NCI-H526 (cell line): ENCODE measurements at regions not wholly inside any gene's neighbourhood (a gene's known extent, or its start where the extent isn't known, plus 50 kb on each side); places are given as distances from the start of the nearest gene placed in this dataset.
A peak's percentile ranks its signal among the peaks of the same experiment; 100 is the strongest.

Experiments
- DNase-seq, 2 experiments: peaks; one replicate each; lab custom pipeline; 2025; lab: John Stamatoyannopoulos, UW

DNA sequence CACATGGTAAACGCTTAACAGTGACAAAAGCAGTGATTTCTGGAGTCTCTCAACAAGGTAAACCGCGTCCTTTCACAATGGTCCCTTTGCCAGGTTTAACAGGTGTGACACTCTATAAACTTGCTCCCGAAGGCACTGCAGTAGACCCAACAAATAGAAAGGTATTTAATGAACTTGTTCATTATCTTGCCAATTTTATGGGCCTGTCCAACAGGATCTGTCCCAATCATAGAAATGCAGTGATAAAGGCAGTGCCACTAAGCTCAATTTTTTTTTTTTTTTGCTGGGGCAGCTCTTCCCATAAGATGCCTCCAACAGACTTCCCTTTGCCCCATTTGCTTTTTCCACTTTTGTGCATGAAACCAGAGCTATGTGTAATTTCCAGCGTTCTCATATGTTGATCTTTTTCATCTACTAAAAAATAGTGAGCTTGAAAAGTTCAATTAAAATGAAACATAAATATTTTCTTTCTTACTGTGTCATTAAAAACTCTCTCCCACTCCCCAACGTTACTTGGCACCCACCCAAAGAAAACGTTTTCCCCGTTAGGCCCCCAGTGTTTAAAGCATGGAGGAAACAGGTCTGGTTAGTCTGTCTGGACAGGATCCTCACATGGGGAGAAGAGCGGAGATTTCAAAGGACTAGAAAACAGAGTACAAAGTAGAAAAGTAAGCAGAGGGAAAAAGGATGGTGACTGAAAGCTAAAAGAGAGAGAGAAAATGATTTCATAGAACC is 80.9 kb upstream of the SPATA31D4 start:
- DNase-seq, result no peak

GRCh38 chr9:81848472-81848871 is 79.8 kb upstream of the SPATA31D4 start:
- DNase-seq, result peak in 1 of 2 experiments; percentile 39

- DNase-seq, result no peak
Measured at GRCh38 chr9:81849631-81850259, 78.5 kb upstream of the SPATA31D4 start.

DNA sequence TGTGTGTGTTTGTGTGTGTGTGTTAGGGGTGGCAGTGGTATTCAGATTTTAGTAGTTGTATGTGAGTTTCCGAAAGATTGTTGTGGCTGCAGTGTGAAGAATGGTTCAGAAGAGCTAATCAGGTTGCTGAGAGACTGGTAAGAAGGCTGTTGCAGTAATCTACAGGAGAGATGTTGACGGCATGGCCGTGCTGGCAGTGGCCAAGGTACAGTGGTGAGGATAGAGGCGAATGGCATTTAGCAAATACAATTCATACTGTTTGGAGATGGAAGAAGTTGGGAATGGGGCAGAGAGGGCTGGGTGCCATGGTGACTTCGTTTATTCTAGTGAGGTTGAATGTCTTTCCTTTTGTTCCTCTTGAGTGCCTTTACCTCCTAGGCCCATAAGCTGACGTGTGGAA is 77.5 kb upstream of the SPATA31D4 start:
- no peak for DNase-seq

- no peak for DNase-seq
Measured at GRCh38 chr9:81851340-81851739, 76.9 kb upstream of the SPATA31D4 start.

GRCh38 chr9:81852820-81853219 is 75.4 kb upstream of the SPATA31D4 start:
- no peak for DNase-seq

GRCh38 chr9:81855538-81855937 is 72.7 kb upstream of the SPATA31D4 start:
- DNase-seq, result no peak

DNA sequence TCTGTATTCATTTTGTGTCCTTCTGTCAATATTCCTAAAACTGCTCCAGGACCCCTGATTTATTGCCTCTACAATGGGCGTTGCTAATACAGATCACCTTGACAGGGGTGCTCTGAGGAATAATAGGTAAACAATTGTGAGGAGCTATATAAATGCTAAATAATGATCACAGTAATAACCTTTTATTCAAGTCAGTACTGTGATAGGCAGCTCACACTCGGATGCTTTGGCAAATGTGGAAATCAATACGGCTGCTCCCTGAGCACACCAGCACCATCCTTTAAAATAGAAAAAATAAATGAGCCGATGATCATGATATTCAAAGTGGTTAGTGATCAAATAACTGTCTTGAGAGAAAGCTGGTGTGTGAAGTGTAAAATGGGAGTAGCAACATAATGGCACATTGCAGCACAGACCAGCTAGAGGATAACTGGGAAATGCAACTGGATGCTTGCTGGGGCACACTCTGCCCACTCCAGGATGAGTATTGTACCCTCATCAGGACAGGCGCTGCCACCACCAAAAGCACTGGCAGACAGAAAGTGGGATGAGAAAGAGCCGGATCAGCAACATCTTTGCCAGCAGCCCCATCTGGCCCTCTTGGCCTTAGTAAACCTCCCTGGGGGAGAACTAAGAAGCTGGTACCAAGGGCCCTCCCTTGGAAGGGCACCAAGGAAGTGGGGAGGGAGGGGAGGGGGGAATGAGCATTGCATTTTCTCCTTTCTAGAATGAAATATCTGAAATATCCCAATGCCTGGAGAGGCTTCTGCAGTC is 69.4 kb upstream of the SPATA31D4 start:
- DNase-seq, result no peak

GRCh38 chr9:81860581-81860980 is 67.6 kb upstream of the SPATA31D4 start:
- no peak for DNase-seq

DNA sequence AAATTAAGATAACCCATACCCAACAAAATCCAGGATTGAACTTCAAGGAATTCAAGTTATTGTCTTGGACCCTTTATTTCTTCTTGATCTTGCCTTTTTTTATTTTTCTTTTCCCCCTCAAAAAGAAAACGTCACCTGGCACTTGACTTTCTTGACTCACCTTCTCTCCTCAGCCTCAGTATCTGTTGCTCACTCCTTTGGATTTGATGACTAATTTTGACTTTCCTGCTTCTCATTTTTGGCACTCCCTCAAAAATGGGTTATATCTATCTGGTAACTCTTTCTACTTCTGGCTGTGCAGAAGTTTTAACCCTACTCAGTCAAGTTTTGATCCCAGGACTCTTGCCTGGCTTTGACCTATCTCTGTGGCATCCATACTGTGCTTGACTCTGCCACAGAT is 66.6 kb upstream of the SPATA31D4 start:
- no peak for DNase-seq

GRCh38 chr9:81868145-81868544 is 60.1 kb upstream of the SPATA31D4 start:
- no peak for DNase-seq

DNA sequence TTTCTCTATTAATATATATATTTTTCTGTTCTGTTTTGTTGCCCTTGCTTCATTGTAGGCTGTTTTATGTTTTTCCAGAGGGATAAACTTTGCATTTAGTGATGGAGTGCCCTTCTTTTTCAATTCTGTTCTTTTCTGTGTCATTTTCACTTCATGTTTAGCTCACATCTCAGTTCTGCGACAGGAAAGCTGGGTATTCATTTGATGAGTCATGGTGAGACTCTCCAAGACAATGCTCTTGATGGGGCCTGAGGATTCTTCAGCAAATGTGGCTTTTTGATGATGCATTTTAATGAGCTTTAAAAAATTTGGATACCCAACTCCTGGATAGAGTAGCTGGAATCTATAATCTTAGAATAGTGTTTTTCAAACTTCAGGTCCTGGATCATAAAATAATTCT is 56.5 kb upstream of the SPATA31D4 start:
- DNase-seq, result no peak

GRCh38 chr9:81874250-81874649 is 54.0 kb upstream of the SPATA31D4 start:
- DNase-seq, result no peak

DNA sequence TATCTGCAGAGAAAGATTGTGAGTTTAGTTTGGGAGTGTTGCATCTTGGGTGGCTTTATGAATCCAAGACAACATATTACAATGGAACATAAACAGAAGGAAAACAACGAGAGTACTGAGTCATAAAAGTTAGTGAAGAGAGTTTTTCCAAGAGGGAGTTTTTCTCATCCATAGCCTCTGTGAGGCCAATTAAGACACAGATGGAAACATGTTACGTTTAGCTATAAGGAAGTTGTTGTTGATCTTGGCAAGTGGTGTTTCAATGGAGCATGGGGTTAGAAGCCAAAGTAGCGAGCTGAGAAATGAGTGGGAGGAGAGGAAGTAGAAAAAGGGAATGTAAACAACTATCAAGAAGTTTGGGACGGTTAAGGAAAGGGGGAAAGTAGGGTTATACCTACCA is 53.3 kb upstream of the SPATA31D4 start:
- no peak for DNase-seq

GRCh38 chr9:81877047-81877446 is 51.2 kb upstream of the SPATA31D4 start:
- no peak for DNase-seq
